PC-3 (cell line): ENCODE measurements at regions not wholly inside any gene's neighbourhood (a gene's known extent, or its start where the extent isn't known, plus 50 kb on each side); places are given as distances from the start of the nearest gene placed in this dataset.

Source experiments
- ATAC-seq: fragments of 200-7000 bp; cut with Tn5 transposase; 2 replicates; pipeline ENCODE4 v1.9.1; 2020; ENCODE audit warnings: mild to moderate bottlenecking, moderate library complexity
- BruUV-seq: library from RNA; stranded (reverse); fragments of 400-500 nt; replicated peaks from 2 replicates; lab custom pipeline; 2021; lab: Mats Ljungman, UMichigan
- CTCF ChIA-PET: fragments of 300-600 bp; sonication (Branson Sonifier 250); formaldehyde crosslinking; loops from one replicate; lab custom pipeline; 2022; ENCODE audit warnings: antibody characterized with exemption; lab: Charles Lee
- POLR2A ChIA-PET: fragments of 300-600 bp; sonication (Branson Sonifier 250); formaldehyde crosslinking; loops from one replicate; lab custom pipeline; 2022; ENCODE audit warnings: antibody characterized with exemption; ENCODE audit not compliant: unreplicated experiment; lab: Charles Lee
- DNase-seq: peaks from one replicate; pipeline ENCODE4 v3.0.0-alpha.2; 2015
- H2AFZ ChIP-seq: fragments of 300-600 bp; sonication (generic); 2 replicates; pipeline ENCODE4 v1.6.0; 2016; ENCODE audit warnings: antibody characterized with exemption, low read length
- H3F3A ChIP-seq: fragments of 300-600 bp; sonication (generic); one replicate; pipeline ENCODE4 v1.6.0; 2017; ENCODE audit warnings: antibody characterized with exemption, low read length, control low read depth, mild to moderate bottlenecking; ENCODE audit not compliant: unreplicated experiment
- H3K27ac ChIP-seq: fragments of 300-600 bp; sonication (generic); 2 replicates; pipeline ENCODE4 v1.5.1; 2016; ENCODE audit warnings: mild to moderate bottlenecking, low read length
- H3K27me3 ChIP-seq: fragments of 300-600 bp; sonication (generic); 2 replicates; pipeline ENCODE4 v1.6.1; 2016; ENCODE audit warnings: low read length, mixed read lengths
- H3K36me3 ChIP-seq: fragments of 300-600 bp; sonication (generic); 2 replicates; pipeline ENCODE4 v1.6.1; 2016; ENCODE audit warnings: low read depth, mixed run types, low read length, mixed read lengths
- H3K4me1 ChIP-seq: fragments of 300-600 bp; sonication (generic); 2 replicates; pipeline ENCODE4 v1.5.1; 2016; ENCODE audit warnings: low read length; ENCODE audit not compliant: insufficient read depth
- H3K4me2 ChIP-seq: fragments of 300-600 bp; sonication (generic); 2 replicates; pipeline ENCODE4 v1.6.0; 2016; ENCODE audit warnings: low read length
- H3K4me3 ChIP-seq: fragments of 300-600 bp; sonication (generic); 2 replicates; pipeline ENCODE4 v1.5.1; 2016; ENCODE audit warnings: mild to moderate bottlenecking, low read length, mixed read lengths
- H3K79me2 ChIP-seq: fragments of 300-600 bp; sonication (generic); 2 replicates; pipeline ENCODE4 v1.6.1; 2017; ENCODE audit warnings: low read length, mixed read lengths
- H3K9ac ChIP-seq: fragments of 300-600 bp; sonication (generic); 2 replicates; pipeline ENCODE4 v1.6.0; 2016; ENCODE audit warnings: mild to moderate bottlenecking, low read length
- H3K9me2 ChIP-seq: fragments of 300-600 bp; sonication (generic); replicated peaks from 2 replicates; pipeline ENCODE4 v1.6.1; 2016; ENCODE audit warnings: mixed run types, low read length, mixed read lengths
- H3K9me3 ChIP-seq: fragments of 300-600 bp; sonication (generic); 2 replicates; pipeline ENCODE4 v1.6.1; 2016; ENCODE audit warnings: low read length, mixed read lengths
- H4K20me1 ChIP-seq: fragments of 300-600 bp; sonication (generic); 2 replicates; pipeline ENCODE4 v1.6.1; 2016; ENCODE audit warnings: low read length, mixed read lengths
- EZH2 ChIP-seq: fragments of 300-600 bp; sonication (generic); IDR thresholded peaks from one replicate; pipeline ENCODE4 v1.6.1; 2017; ENCODE audit warnings: antibody characterized with exemption, mild to moderate bottlenecking, low read length; ENCODE audit not compliant: unreplicated experiment
- EZH2phosphoT487 ChIP-seq: fragments of 300-600 bp; sonication (generic); IDR thresholded peaks from 2 replicates; pipeline ENCODE4 v1.6.1; 2018; ENCODE audit warnings: mild to moderate bottlenecking, antibody characterized with exemption, low read length, borderline replicate concordance
- intact Hi-C: fragments of 100-400 bp; cut with micrococcal nuclease; formaldehyde crosslinking; loops from 2 replicates; pipeline ENCODE4 v1.9.0; 2023
- TF ChIP-seq, protein P1 (sequence below): fragments of 300-600 bp; sonication (generic); conservative IDR thresholded peaks from 2 replicates; pipeline ENCODE4 v1.5.1; 2017; ENCODE audit warnings: antibody characterized with exemption, low read depth, mild to moderate bottlenecking, low read length

- Histone ChIP-seq H3K4me1 (no peaks in the 10 kb centered on the region), H3K9me2 (no peaks in the 10 kb centered on the region), H3K79me2 (no peaks in the 10 kb centered on the region), H3K4me2 (no peak overlapping the region), H3K27ac (no peak overlapping the region), H3K9ac (no peak overlapping the region), H2AFZ (no peak overlapping the region), H3K36me3 (no peaks in the 10 kb centered on the region), H3K27me3 (peaks cover 72% of the 10 kb centered on the region), H3K4me3 (no peak overlapping the region), H3F3A (no peaks in the 10 kb centered on the region), H3K9me3 (no peaks in the 10 kb centered on the region), H4K20me1 (no peaks in the 10 kb centered on the region)
- no TSS peak for BruUV-seq
- ChIA-PET POLR2A (no interaction called here), CTCF (interaction anchor here (1.4 kb wide), 1 partner anchor 64 kb away, joined by 6 read pairs; no protein-coding TSS in a partner anchor)
- no peak for ATAC-seq
- no peak for TF ChIP-seq EZH2phosphoT487
- TF ChIP-seq, protein P1, sequence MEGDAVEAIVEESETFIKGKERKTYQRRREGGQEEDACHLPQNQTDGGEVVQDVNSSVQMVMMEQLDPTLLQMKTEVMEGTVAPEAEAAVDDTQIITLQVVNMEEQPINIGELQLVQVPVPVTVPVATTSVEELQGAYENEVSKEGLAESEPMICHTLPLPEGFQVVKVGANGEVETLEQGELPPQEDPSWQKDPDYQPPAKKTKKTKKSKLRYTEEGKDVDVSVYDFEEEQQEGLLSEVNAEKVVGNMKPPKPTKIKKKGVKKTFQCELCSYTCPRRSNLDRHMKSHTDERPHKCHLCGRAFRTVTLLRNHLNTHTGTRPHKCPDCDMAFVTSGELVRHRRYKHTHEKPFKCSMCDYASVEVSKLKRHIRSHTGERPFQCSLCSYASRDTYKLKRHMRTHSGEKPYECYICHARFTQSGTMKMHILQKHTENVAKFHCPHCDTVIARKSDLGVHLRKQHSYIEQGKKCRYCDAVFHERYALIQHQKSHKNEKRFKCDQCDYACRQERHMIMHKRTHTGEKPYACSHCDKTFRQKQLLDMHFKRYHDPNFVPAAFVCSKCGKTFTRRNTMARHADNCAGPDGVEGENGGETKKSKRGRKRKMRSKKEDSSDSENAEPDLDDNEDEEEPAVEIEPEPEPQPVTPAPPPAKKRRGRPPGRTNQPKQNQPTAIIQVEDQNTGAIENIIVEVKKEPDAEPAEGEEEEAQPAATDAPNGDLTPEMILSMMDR = no peak
- TF ChIP-seq EZH2 = no peak
- no peak for DNase-seq
- intact Hi-C loops = loop anchor here (1.0 kb wide), 3 partner anchors 64 to 297 kb away; no protein-coding TSS in a partner anchor
Observed at GRCh38 chr3:187615630-187616029, 54.6 kb downstream of the SST start.

DNA sequence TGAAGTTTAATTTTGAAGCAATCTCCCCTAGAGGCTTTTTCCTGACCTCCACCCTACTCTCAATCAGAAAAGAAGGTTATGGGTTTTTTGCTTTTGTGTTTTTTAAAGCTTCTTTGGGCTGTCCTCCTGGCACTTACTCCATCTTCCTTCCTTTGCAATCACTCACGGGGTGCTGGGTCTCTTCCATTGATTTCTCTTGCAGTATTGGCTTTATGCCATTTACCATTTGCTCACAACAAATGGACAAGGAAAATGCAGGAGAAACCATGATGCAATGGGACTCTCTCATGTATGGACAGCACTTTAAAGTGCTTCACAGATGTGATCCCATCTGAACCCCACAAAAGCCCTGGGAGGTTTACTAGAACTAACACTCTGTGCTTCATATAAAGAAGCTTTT is 57.5 kb downstream of the SST start:
- H3F3A ChIP-seq = no peaks in the 10 kb centered on the region
- BruUV-seq = no TSS peak
- no peaks in the 10 kb centered on the region for H3K79me2 ChIP-seq
- no peaks in the 10 kb centered on the region for H3K9me2 ChIP-seq
- no peak for ATAC-seq
- H4K20me1 ChIP-seq = no peaks in the 10 kb centered on the region
- H3K4me1 ChIP-seq = no peaks in the 10 kb centered on the region
- no peak overlapping the region for H2AFZ ChIP-seq
- no peak overlapping the region for H3K27ac ChIP-seq
- DNase-seq = no peak
- CTCF ChIA-PET = no interaction called here
- H3K27me3 ChIP-seq = peaks cover 64% of the 10 kb centered on the region
- H3K36me3 ChIP-seq = no peaks in the 10 kb centered on the region
- H3K4me2 ChIP-seq = no peak overlapping the region
- intact Hi-C loops = no loop called here
- POLR2A ChIA-PET = no interaction called here
- no peak overlapping the region for H3K4me3 ChIP-seq
- H3K9me3 ChIP-seq = no peaks in the 10 kb centered on the region
- no peak overlapping the region for H3K9ac ChIP-seq
- TF ChIP-seq, protein P1 = no peak
- TF ChIP-seq EZH2phosphoT487 (no peak), EZH2 (no peak)

GRCh38 chr3:187610981-187611511 is 59.1 kb downstream of the SST start:
- DNase-seq (no peak), ATAC-seq (no peak)
- Histone ChIP-seq H3F3A (no peaks in the 10 kb centered on the region), H3K27me3 (peaks cover 78% of the 10 kb centered on the region), H3K9ac (no peak overlapping the region), H3K9me2 (no peaks in the 10 kb centered on the region), H3K4me1 (no peaks in the 10 kb centered on the region), H2AFZ (no peak overlapping the region), H3K9me3 (no peaks in the 10 kb centered on the region), H3K36me3 (no peaks in the 10 kb centered on the region), H4K20me1 (no peaks in the 10 kb centered on the region), H3K79me2 (no peaks in the 10 kb centered on the region), H3K4me2 (no peak overlapping the region), H3K27ac (no peak overlapping the region), H3K4me3 (no peak overlapping the region)
- TF ChIP-seq EZH2 = no peak
- TF ChIP-seq EZH2phosphoT487 = no peak
- TF ChIP-seq, protein P1 = no peak
- ChIA-PET CTCF (no interaction called here), POLR2A (interaction anchor here (0.6 kb wide), 1 partner anchor 54 kb away, joined by 3 read pairs; no protein-coding TSS in a partner anchor)
- intact Hi-C loops = no loop called here
- no TSS peak for BruUV-seq
